Suprapubic skin (tissue), 4 donors: ENCODE measurements at regions not wholly inside any gene's neighbourhood (a gene's known extent, or its start where the extent isn't known, plus 50 kb on each side); places are given as distances from the start of the nearest gene placed in this dataset.

Source experiments
- CTCF ChIP-seq, 2 donors: fragments of 200-600 bp in 1 of 2; fragments of 450-650 bp in 1 of 2; sonication (generic) in 1 of 2; IDR thresholded peaks; one replicate each; pipeline ENCODE4 v1.5.1; 2016 to 2019; ENCODE audit warnings: antibody characterized with exemption in 2 of 2, mild to moderate bottlenecking in 1 of 2, moderate library complexity in 1 of 2
- EP300 ChIP-seq: sonication (generic); formaldehyde crosslinking; IDR thresholded peaks from one replicate; pipeline ENCODE4 v1.6.1; 2017; ENCODE audit warnings: antibody characterized with exemption
- POLR2A ChIP-seq, 2 donors: fragments of 450-650 bp; IDR thresholded peaks; one replicate each; pipeline ENCODE4 v1.6.1; 2017; ENCODE audit warnings: antibody characterized with exemption in 2 of 2, mild to moderate bottlenecking in 2 of 2, moderate library complexity in 2 of 2
- POLR2AphosphoS5 ChIP-seq, 3 donors: sonication (generic); formaldehyde crosslinking; IDR thresholded peaks; one replicate each; pipeline ENCODE4 v1.6.1; 2017; ENCODE audit warnings: antibody characterized with exemption in 3 of 3

- TF ChIP-seq CTCF (IDR thresholded peaks at IDR 0.05) (no peak), POLR2A (IDR thresholded peaks at IDR 0.05) (no peak), EP300 (no peak), POLR2AphosphoS5 (IDR thresholded peaks at IDR 0.05) (no peak)
Observed at GRCh38 chr5:82560561-82560960, 282.4 kb upstream of the RPS23 start.
